ENCODE measurements at regions not wholly inside any gene's neighbourhood (a gene's known extent, or its start where the extent isn't known, plus 50 kb on each side); places are given as distances from the start of the nearest gene placed in this dataset.

- TF ChIP-seq CHD7 (IDR thresholded peaks at IDR 0.05; ENCODE audit: insufficient replicate concordance, low read length): no peak
- no peak for TF ChIP-seq ATF3 (IDR thresholded peaks at IDR 0.05; ENCODE audit: insufficient read depth, low read depth, low read length)
- TF ChIP-seq SP4 (IDR thresholded peaks at IDR 0.05; ENCODE audit: low read length): no peak
- TF ChIP-seq CBX5 (IDR thresholded peaks at IDR 0.05; ENCODE audit: low read depth, low read length): no peak
- TF ChIP-seq TBP (IDR thresholded peaks at IDR 0.05; ENCODE audit: low read depth, low read length): no peak
- TF ChIP-seq SAP30 (IDR thresholded peaks at IDR 0.05; ENCODE audit: insufficient read depth, insufficient replicate concordance, low read length): no peak
- TF ChIP-seq HDAC2 (IDR thresholded peaks at IDR 0.05; ENCODE audit: borderline replicate concordance in 1 of 2, low read depth in 2 of 2, low read length in 2 of 2): no peak
- no peak for TF ChIP-seq FOSL1 (IDR thresholded peaks at IDR 0.05; ENCODE audit: insufficient read depth, low read depth, low read length)
- no peak for TF ChIP-seq BCL11A (IDR thresholded peaks at IDR 0.05; ENCODE audit: low read depth in 2 of 2, low read length in 2 of 2)
- no peak for TF ChIP-seq JUND (IDR thresholded peaks at IDR 0.05; ENCODE audit: low read length)
Observed at GRCh38 chr2:116366212-116366611, 1448.3 kb upstream of the DDX18 start (continued).

Measured in H1 (cell line).